CD14-positive monocyte (primary cell): ENCODE measurements at regions not wholly inside any gene's neighbourhood (a gene's known extent, or its start where the extent isn't known, plus 50 kb on each side); places are given as distances from the start of the nearest gene placed in this dataset.
"Not testable (repeated sequence)": the region's sequence is repeated elsewhere in the genome, so short reads cannot be mapped to it uniquely, and the experiment has no call there.

Experiments
- DNase-seq, 3 donors: peaks; one replicate each; pipeline ENCODE4 v3.0.0-alpha.2; 2011 to 2022
- H2AFZ ChIP-seq: 2 replicates; pipeline ENCODE4 v1.6.0; 2012; ENCODE audit warnings: mild to moderate bottlenecking, low read depth, low read length, inconsistent platforms; ENCODE audit not compliant: insufficient read depth, poor library complexity, severe bottlenecking
- H3K27ac ChIP-seq, 2 donors: 1 replicate in 1 of 2; 2 replicates in 1 of 2; pipeline ENCODE4 v1.5.1; 2012 to 2013; ENCODE audit warnings: low read length in 2 of 2, control low read depth in 1 of 2, inconsistent platforms in 1 of 2, low read depth in 1 of 2, mild to moderate bottlenecking in 1 of 2
- H3K27me3 ChIP-seq, 2 donors: one replicate each; pipeline versions ENCODE4 v1.6.0 to v1.6.1; 2011 to 2013; ENCODE audit warnings: low read length in 2 of 2; ENCODE audit not compliant: control insufficient read depth in 2 of 2, insufficient read depth in 2 of 2
- H3K36me3 ChIP-seq, 2 donors: replicated peaks in 1 of 2; 1 replicate in 1 of 2; 2 replicates in 1 of 2; pipeline versions ENCODE4 v1.5.1 to v1.6.1; 2012 to 2013; ENCODE audit warnings: low read length in 2 of 2, control low read depth in 1 of 2, inconsistent platforms in 1 of 2, mild to moderate bottlenecking in 1 of 2; ENCODE audit not compliant: insufficient read depth in 2 of 2, control insufficient read depth in 1 of 2
- H3K4me1 ChIP-seq, 2 donors: 1 replicate in 1 of 2; 2 replicates in 1 of 2; pipeline versions ENCODE4 v1.5.1 to v1.6.1; 2012 to 2013; ENCODE audit warnings: low read length in 2 of 2, control low read depth in 1 of 2, inconsistent platforms in 1 of 2, mild to moderate bottlenecking in 1 of 2, moderate library complexity in 1 of 2; ENCODE audit not compliant: insufficient read depth in 2 of 2, control insufficient read depth in 1 of 2
- H3K4me2 ChIP-seq: replicated peaks from 2 replicates; pipeline ENCODE3; 2012; ENCODE audit warnings: low read length, moderate library complexity, mild to moderate bottlenecking; ENCODE audit not compliant: poor library complexity, severe bottlenecking; ENCODE audit errors: extremely low read depth
- H3K4me3 ChIP-seq, 3 experiments: fragments of 200-600 bp in 1 of 3; sonication (generic) in 1 of 3; replicated peaks in 1 of 3; 1 replicate in 2 of 3; 2 replicates in 1 of 3; pipeline ENCODE4 v1.5.1; 2011 to 2013; ENCODE audit warnings: low read length in 3 of 3, mild to moderate bottlenecking in 3 of 3, control low read depth in 2 of 3, low read depth in 2 of 3, inconsistent platforms in 1 of 3, moderate library complexity in 1 of 3
- H3K79me2 ChIP-seq: 2 replicates; pipeline ENCODE4 v1.6.0; 2012; ENCODE audit warnings: mild to moderate bottlenecking, control low read depth, inconsistent platforms, low read length, moderate library complexity; ENCODE audit not compliant: insufficient read depth
- H3K9ac ChIP-seq: 2 replicates; pipeline ENCODE4 v1.6.0; 2017; ENCODE audit warnings: low read length, mild to moderate bottlenecking; ENCODE audit not compliant: insufficient read depth, poor library complexity, severe bottlenecking
- H3K9me3 ChIP-seq, 2 donors: replicated peaks in 1 of 2; 1 replicate in 1 of 2; 2 replicates in 1 of 2; pipeline versions ENCODE4 v1.5.1 to v1.6.1; 2012 to 2013; ENCODE audit warnings: low read length in 2 of 2, control low read depth in 1 of 2; ENCODE audit not compliant: control insufficient read depth in 1 of 2, insufficient read depth in 1 of 2
- H4K20me1 ChIP-seq: 2 replicates; pipeline ENCODE4 v1.6.0; 2012; ENCODE audit warnings: mild to moderate bottlenecking, low read length, control low read depth, moderate library complexity; ENCODE audit not compliant: insufficient read depth
- H3K27ac Mint-ChIP-seq, 7 donors: one replicate each; pipeline ENCODE4 v1.8.0; 2020; ENCODE audit warnings: mild to moderate bottlenecking in 7 of 7, mixed read lengths in 7 of 7, moderate library complexity in 6 of 7, inconsistent platforms in 2 of 7
- H3K27me3 Mint-ChIP-seq, 3 donors: one replicate each; pipeline ENCODE4 v1.8.0; 2021 to 2022; ENCODE audit warnings: low read depth in 3 of 3, mild to moderate bottlenecking in 3 of 3, mixed read lengths in 3 of 3, moderate library complexity in 3 of 3, inconsistent platforms in 1 of 3
- H3K36me3 Mint-ChIP-seq, 2 donors: one replicate each; pipeline ENCODE4 v1.8.0; 2020; ENCODE audit warnings: mixed read lengths in 2 of 2, inconsistent platforms in 1 of 2, mild to moderate bottlenecking in 1 of 2
- H3K4me1 Mint-ChIP-seq: one replicate; pipeline ENCODE4 v1.8.0; 2020; ENCODE audit warnings: mild to moderate bottlenecking, mixed read lengths
- H3K4me3 Mint-ChIP-seq, 2 donors: one replicate each; pipeline ENCODE4 v1.8.0; 2020; ENCODE audit warnings: mild to moderate bottlenecking in 2 of 2, mixed read lengths in 2 of 2, moderate library complexity in 1 of 2
- H3K9me3 Mint-ChIP-seq, 7 donors: one replicate each; pipeline ENCODE4 v1.8.0; 2020 to 2022; ENCODE audit warnings: mixed read lengths in 7 of 7, mild to moderate bottlenecking in 6 of 7, moderate library complexity in 6 of 7, inconsistent platforms in 2 of 7
- CTCF ChIP-seq: fragments of 200-600 bp; IDR thresholded peaks from one replicate; pipeline ENCODE4 v1.8.0; 2022; ENCODE audit warnings: antibody characterized with exemption, mild to moderate bottlenecking
- WGBS: methylation state at CpG from one replicate; pipeline ENCODE4 v1.1.5; 2013; ENCODE audit warnings: missing lambda C conversion rate; ENCODE audit not compliant: insufficient coverage; 5-methylcytosine and 5-hydroxymethylcytosine counted together
- intact Hi-C, 2 donors: fragments of 100-400 bp; cut with micrococcal nuclease; formaldehyde crosslinking; loops; one replicate each; pipeline versions ENCODE4 v1.15.0 to v1.15.1; 2023

DNA sequence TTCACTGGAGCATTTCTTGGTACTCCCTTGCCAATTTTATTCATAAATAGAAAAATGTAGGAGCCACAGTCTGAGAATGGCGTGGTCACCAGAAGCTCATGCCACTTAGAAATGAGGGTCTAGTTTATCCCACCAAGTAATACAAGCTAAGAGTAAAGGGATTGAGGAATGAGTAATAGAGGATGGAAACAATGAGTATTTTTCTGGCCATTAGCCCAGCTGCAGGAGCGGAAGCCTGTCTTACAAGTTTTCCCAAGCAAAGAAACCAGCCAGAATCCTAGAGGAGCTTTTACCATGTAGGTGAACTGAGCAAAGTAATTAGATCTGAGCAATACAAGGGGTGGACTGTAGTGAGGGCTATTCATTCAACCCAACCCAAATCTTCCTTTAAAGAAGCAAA, 160.7 kb upstream of the NPY2R start:
- Mint-ChIP-seq H3K27me3 (peaks cover 0 to 2% (median 0%) of the 10 kb centered on the region in 3 donors), H3K27ac (no peak overlapping the region), H3K9me3 (peaks cover 0 to 14% (median 4%) of the 10 kb centered on the region in 7 donors), H3K36me3 (no peaks in the 10 kb centered on the region), H3K4me1 (no peaks in the 10 kb centered on the region), H3K4me3 (no peak overlapping the region)
- H3K9ac ChIP-seq, result no peak overlapping the region
- no peak overlapping the region for H2AFZ ChIP-seq
- intact Hi-C loops, result no loop called here
- WGBS, result no CpG with 5 or more reads among the region's 2 CpGs
- H3K27ac ChIP-seq, result no peak overlapping the region
- TF ChIP-seq CTCF, result no peak
- DNase-seq, result no peak
- no peak overlapping the region for H3K4me3 ChIP-seq
- H3K79me2 ChIP-seq, result no peaks in the 10 kb centered on the region
- H3K9me3 ChIP-seq, result no peaks in the 10 kb centered on the region
- no peaks in the 10 kb centered on the region for H3K36me3 ChIP-seq
- no peaks in the 10 kb centered on the region for H4K20me1 ChIP-seq
- H3K4me2 ChIP-seq, result no peak overlapping the region
- no peaks in the 10 kb centered on the region for H3K4me1 ChIP-seq
- no peaks in the 10 kb centered on the region for H3K27me3 ChIP-seq

DNA sequence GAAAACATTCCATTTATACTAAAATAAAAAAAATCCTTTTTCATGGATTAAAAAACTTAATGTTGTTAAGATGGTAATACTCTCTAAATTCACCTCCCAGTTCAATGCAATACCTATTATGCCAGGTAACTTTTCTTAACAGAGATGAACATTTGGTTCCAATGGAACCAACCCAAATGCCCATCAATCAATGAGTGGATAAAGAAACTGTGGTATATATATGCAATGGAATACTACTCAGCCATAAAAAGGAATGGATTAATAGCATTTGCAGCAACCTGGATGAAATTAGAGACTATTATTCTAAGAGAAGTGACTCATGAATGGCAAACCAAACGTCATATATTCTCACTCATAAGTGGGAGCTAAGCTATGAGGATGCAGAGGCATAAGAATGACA, 154.4 kb upstream of the NPY2R start:
- H3K4me2 ChIP-seq, H2AFZ ChIP-seq, H3K36me3 Mint-ChIP-seq, H3K4me3 ChIP-seq, H3K9me3 ChIP-seq, H4K20me1 ChIP-seq, H3K27me3 ChIP-seq, H3K27ac ChIP-seq, H3K4me3 Mint-ChIP-seq, H3K79me2 ChIP-seq, H3K36me3 ChIP-seq, H3K27ac Mint-ChIP-seq, DNase-seq, intact Hi-C loops, H3K9ac ChIP-seq, H3K9me3 Mint-ChIP-seq, H3K4me1 Mint-ChIP-seq, H3K4me1 ChIP-seq, H3K27me3 Mint-ChIP-seq: not testable (repeated sequence)
- WGBS, result no CpG with 5 or more reads among the region's 1 CpG
